Stomach (tissue), 4 donors: ENCODE measurements at regions not wholly inside any gene's neighbourhood (a gene's known extent, or its start where the extent isn't known, plus 50 kb on each side); places are given as distances from the start of the nearest gene placed in this dataset.

Source experiments
- CTCF ChIP-seq, 7 experiments: fragments of 450-650 bp in 4 of 7; fragments of 200-600 bp in 3 of 7; sonication (generic) in 3 of 7; IDR thresholded peaks; one replicate each; pipeline ENCODE4 v1.5.1; 2016 to 2019; ENCODE audit warnings: antibody characterized with exemption in 7 of 7, control low read depth in 2 of 7, mild to moderate bottlenecking in 1 of 7
- EP300 ChIP-seq: sonication (generic); formaldehyde crosslinking; IDR thresholded peaks from one replicate; pipeline ENCODE4 v1.6.1; 2017; ENCODE audit warnings: antibody characterized with exemption
- POLR2A ChIP-seq, 4 donors: fragments of 450-650 bp; IDR thresholded peaks; one replicate each; pipeline ENCODE4 v1.6.1; 2016; ENCODE audit warnings: antibody characterized with exemption in 4 of 4, control low read depth in 2 of 4, mild to moderate bottlenecking in 1 of 4, moderate library complexity in 1 of 4
- POLR2AphosphoS5 ChIP-seq, 3 donors: sonication (generic); formaldehyde crosslinking; IDR thresholded peaks; one replicate each; pipeline ENCODE4 v1.6.1; 2016; ENCODE audit warnings: antibody characterized with exemption in 3 of 3

- TF ChIP-seq CTCF (IDR thresholded peaks at IDR 0.05) (no peak), POLR2A (IDR thresholded peaks at IDR 0.05) (no peak), EP300 (no peak), POLR2AphosphoS5 (IDR thresholded peaks at IDR 0.05) (no peak)
Measured at GRCh38 chr13:111948281-111948680, 118.7 kb upstream of the SOX1 start.
